ENCODE measurements at regions not wholly inside any gene's neighbourhood (a gene's known extent, or its start where the extent isn't known, plus 50 kb on each side); places are given as distances from the start of the nearest gene placed in this dataset.
"Not testable (repeated sequence)": the region's sequence is repeated elsewhere in the genome, so short reads cannot be mapped to it uniquely, and the experiment has no call there.

GRCh38 chr4:58871509-58871908 lies 1761.3 kb upstream of the IGFBP7 start:
- H3K4me1 Mint-ChIP-seq = no peaks in the 10 kb centered on the region
- no peak for DNase-seq

GRCh38 chr4:58849026-58849425 lies 1738.8 kb upstream of the IGFBP7 start:
- DNase-seq (no peak), ATAC-seq (ENCODE audit: low read depth in 2 of 2) (no peak)
- Mint-ChIP-seq H3K36me3 (no peaks in the 10 kb centered on the region), H3K4me1 (no peaks in the 10 kb centered on the region), H3K4me3 (no peak overlapping the region), H3K27ac (no peak overlapping the region), H3K9me3 (peaks cover 0 to 9% (median 3%) of the 10 kb centered on the region in 7 donors), H3K27me3 (no peaks in the 10 kb centered on the region)

More at GRCh38 chr4:58871509-58871908, 1761.3 kb upstream of the IGFBP7 start:
- no peaks in the 10 kb centered on the region for H3K27me3 Mint-ChIP-seq
- H3K9me3 Mint-ChIP-seq = peaks cover 0 to 3% (median 0%) of the 10 kb centered on the region in 7 donors
- H3K27ac Mint-ChIP-seq = no peak overlapping the region
- no peak for ATAC-seq (ENCODE audit: low read depth in 2 of 2)
- no peaks in the 10 kb centered on the region for H3K36me3 Mint-ChIP-seq
- H3K4me3 Mint-ChIP-seq = no peak overlapping the region

GRCh38 chr4:58843455-58843854 lies 1733.3 kb upstream of the IGFBP7 start:
- Mint-ChIP-seq H3K36me3 (no peaks in the 10 kb centered on the region), H3K27me3 (no peaks in the 10 kb centered on the region), H3K4me3 (no peak overlapping the region), H3K4me1 (no peaks in the 10 kb centered on the region), H3K9me3 (peaks cover 0 to 9% (median 5%) of the 10 kb centered on the region in 7 donors), H3K27ac (no peak overlapping the region)
- no peak for ATAC-seq (ENCODE audit: low read depth in 2 of 2)
- DNase-seq = no peak

GRCh38 chr4:58833126-58833525 lies 1722.9 kb upstream of the IGFBP7 start:
- DNase-seq (no peak), ATAC-seq (ENCODE audit: low read depth in 2 of 2) (no peak)
- H3K27me3 Mint-ChIP-seq = no peaks in the 10 kb centered on the region

GRCh38 chr4:58825278-58825677 lies 1715.1 kb upstream of the IGFBP7 start:
- Mint-ChIP-seq H3K4me1 (no peaks in the 10 kb centered on the region), H3K4me3 (no peak overlapping the region), H3K27ac (no peak overlapping the region), H3K27me3 (no peaks in the 10 kb centered on the region), H3K9me3 (peaks cover 0 to 8% (median 5%) of the 10 kb centered on the region in 7 donors), H3K36me3 (no peaks in the 10 kb centered on the region)
- no peak for ATAC-seq (ENCODE audit: low read depth in 2 of 2)
- no peak for DNase-seq

More at GRCh38 chr4:58833126-58833525, 1722.9 kb upstream of the IGFBP7 start:
- Mint-ChIP-seq H3K4me1 (no peaks in the 10 kb centered on the region), H3K9me3 (peaks cover 0 to 14% (median 3%) of the 10 kb centered on the region in 7 donors), H3K36me3 (no peaks in the 10 kb centered on the region), H3K27ac (no peak overlapping the region), H3K4me3 (no peak overlapping the region)

GRCh38 chr4:58818560-58818959 lies 1708.4 kb upstream of the IGFBP7 start:
- H3K36me3 Mint-ChIP-seq; H3K9me3 Mint-ChIP-seq; H3K27ac Mint-ChIP-seq; ATAC-seq (ENCODE audit: low read depth in 2 of 2); H3K27me3 Mint-ChIP-seq; H3K4me3 Mint-ChIP-seq; DNase-seq; H3K4me1 Mint-ChIP-seq: not testable (repeated sequence)

- DNase-seq (no peak), ATAC-seq (ENCODE audit: low read depth in 2 of 2) (no peak)
- H3K36me3 Mint-ChIP-seq = no peaks in the 10 kb centered on the region
- no peak overlapping the region for H3K4me3 Mint-ChIP-seq
- H3K4me1 Mint-ChIP-seq = no peaks in the 10 kb centered on the region
- H3K9me3 Mint-ChIP-seq = peaks cover 0 to 22% (median 4%) of the 10 kb centered on the region in 7 donors
- H3K27me3 Mint-ChIP-seq = no peaks in the 10 kb centered on the region
- no peak overlapping the region for H3K27ac Mint-ChIP-seq
Observed at GRCh38 chr4:58809948-58810347, 1699.8 kb upstream of the IGFBP7 start.

GRCh38 chr4:58809366-58809765 lies 1699.2 kb upstream of the IGFBP7 start:
- Mint-ChIP-seq H3K27me3 (no peaks in the 10 kb centered on the region), H3K36me3 (no peaks in the 10 kb centered on the region), H3K27ac (no peak overlapping the region), H3K4me3 (no peak overlapping the region), H3K9me3 (peaks cover 0 to 22% (median 4%) of the 10 kb centered on the region in 7 donors), H3K4me1 (no peaks in the 10 kb centered on the region)
- no peak for ATAC-seq (ENCODE audit: low read depth in 2 of 2)
- DNase-seq = no peak

GRCh38 chr4:58808817-58809216 lies 1698.6 kb upstream of the IGFBP7 start:
- peak overlapping the region in 1 of 6 donors; percentile 24 for H3K27ac Mint-ChIP-seq
- no peak for DNase-seq
- H3K9me3 Mint-ChIP-seq = peaks cover 0 to 22% (median 4%) of the 10 kb centered on the region in 7 donors

GRCh38 chr4:58807843-58808615 lies 1697.8 kb upstream of the IGFBP7 start:
- H3K36me3 Mint-ChIP-seq = no peaks in the 10 kb centered on the region
- no peak overlapping the region for H3K4me3 Mint-ChIP-seq
- H3K9me3 Mint-ChIP-seq = peaks cover 0 to 22% (median 4%) of the 10 kb centered on the region in 7 donors
- no peaks in the 10 kb centered on the region for H3K4me1 Mint-ChIP-seq
- H3K27me3 Mint-ChIP-seq = no peaks in the 10 kb centered on the region
- H3K27ac Mint-ChIP-seq = no peak overlapping the region
- DNase-seq (no peak), ATAC-seq (ENCODE audit: low read depth in 2 of 2) (no peak)

More at GRCh38 chr4:58808817-58809216, 1698.6 kb upstream of the IGFBP7 start:
- Mint-ChIP-seq H3K4me1 (no peaks in the 10 kb centered on the region), H3K27me3 (no peaks in the 10 kb centered on the region), H3K4me3 (no peak overlapping the region), H3K36me3 (no peaks in the 10 kb centered on the region)
- ATAC-seq (ENCODE audit: low read depth in 2 of 2) = no peak

- H3K9me3 Mint-ChIP-seq = no peaks in the 10 kb centered on the region
- H3K27me3 Mint-ChIP-seq = no peaks in the 10 kb centered on the region
- H3K4me3 Mint-ChIP-seq = no peak overlapping the region
- H3K27ac Mint-ChIP-seq = no peak overlapping the region
- DNase-seq = no peak
- H3K4me1 Mint-ChIP-seq = no peaks in the 10 kb centered on the region
- H3K36me3 Mint-ChIP-seq = no peaks in the 10 kb centered on the region
- no peak for ATAC-seq (ENCODE audit: low read depth in 2 of 2)
Observed at GRCh38 chr4:58776627-58777026, 1666.4 kb upstream of the IGFBP7 start.

GRCh38 chr4:58767598-58767997 lies 1657.4 kb upstream of the IGFBP7 start:
- Mint-ChIP-seq H3K36me3 (no peaks in the 10 kb centered on the region), H3K4me3 (no peak overlapping the region)
- no peak for ATAC-seq (ENCODE audit: low read depth in 2 of 2)

GRCh38 chr4:58766763-58767162 lies 1656.6 kb upstream of the IGFBP7 start:
- no peaks in the 10 kb centered on the region for H3K4me1 Mint-ChIP-seq
- no peak overlapping the region for H3K4me3 Mint-ChIP-seq
- ATAC-seq (ENCODE audit: low read depth in 2 of 2) (no peak), DNase-seq (no peak)
- H3K9me3 Mint-ChIP-seq = peaks cover 0 to 6% (median 0%) of the 10 kb centered on the region in 7 donors
- H3K36me3 Mint-ChIP-seq = no peaks in the 10 kb centered on the region
- H3K27me3 Mint-ChIP-seq = no peaks in the 10 kb centered on the region
- no peak overlapping the region for H3K27ac Mint-ChIP-seq

More at GRCh38 chr4:58767598-58767997, 1657.4 kb upstream of the IGFBP7 start:
- H3K4me1 Mint-ChIP-seq = no peaks in the 10 kb centered on the region
- peaks cover 0 to 6% (median 0%) of the 10 kb centered on the region in 7 donors for H3K9me3 Mint-ChIP-seq
- no peak overlapping the region for H3K27ac Mint-ChIP-seq
- H3K27me3 Mint-ChIP-seq = no peaks in the 10 kb centered on the region
- no peak for DNase-seq

GRCh38 chr4:58761563-58761962 lies 1651.4 kb upstream of the IGFBP7 start:
- ATAC-seq (ENCODE audit: low read depth in 2 of 2) (no peak), DNase-seq (no peak)
- Mint-ChIP-seq H3K9me3 (no peaks in the 10 kb centered on the region), H3K27me3 (no peaks in the 10 kb centered on the region), H3K4me1 (no peaks in the 10 kb centered on the region), H3K36me3 (no peaks in the 10 kb centered on the region), H3K27ac (no peak overlapping the region), H3K4me3 (no peak overlapping the region)

Data from naive B cell (primary cell).